Endothelial cell of umbilical vein (primary cell): ENCODE measurements at regions not wholly inside any gene's neighbourhood (a gene's known extent, or its start where the extent isn't known, plus 50 kb on each side); places are given as distances from the start of the nearest gene placed in this dataset.

Experiments
- BruUV-seq: library from RNA; stranded (reverse); fragments of 400-500 nt; replicated peaks from 2 replicates; lab custom pipeline; 2021; lab: Mats Ljungman, UMichigan
- CTCF ChIA-PET: fragments of 300-600, 350-600 bp; sonication (Branson Sonifier 250); formaldehyde crosslinking; loops from one replicate; lab custom pipeline; 2021; ENCODE audit warnings: antibody characterized with exemption, inconsistent platforms; lab: Charles Lee
- POLR2A ChIA-PET: fragments of 300-600, 350-600 bp; sonication (Branson Sonifier 250); formaldehyde crosslinking; loops from one replicate; lab custom pipeline; 2021; ENCODE audit warnings: antibody characterized with exemption, inconsistent platforms; lab: Charles Lee
- DNase-seq: peaks from one replicate; pipeline ENCODE4 v3.0.0-alpha.2; 2011; ENCODE audit warnings: low read depth, low spot score
- FAIRE-seq: peaks from 2 replicates; lab custom pipeline; 2011; peaks lifted over from hg19 to GRCh38; lab: Jason Lieb, UNC
- H2AFZ ChIP-seq: 2 replicates; pipeline ENCODE4 v1.6.0; 2012; ENCODE audit warnings: low read depth, low read length, control low read depth, inconsistent platforms
- H3K27ac ChIP-seq: 2 replicates; pipeline ENCODE4 v1.5.1; 2011; ENCODE audit warnings: low read depth, mild to moderate bottlenecking, control low read depth, low read length, moderate library complexity; ENCODE audit not compliant: insufficient read depth
- H3K27me3 ChIP-seq, 2 experiments: 2 replicates each; pipeline versions ENCODE4 v1.6.0 to v1.6.1; 2011; ENCODE audit warnings: low read length in 2 of 2, mixed read lengths in 1 of 2; ENCODE audit not compliant: control insufficient read depth in 2 of 2, insufficient read depth in 2 of 2
- H3K36me3 ChIP-seq, 2 experiments: 2 replicates in 1 of 2; 3 replicates in 1 of 2; pipeline ENCODE4 v1.5.1; 2011; ENCODE audit warnings: low read length in 2 of 2, mild to moderate bottlenecking in 1 of 2, moderate library complexity in 1 of 2; ENCODE audit not compliant: control insufficient read depth in 2 of 2, insufficient read depth in 2 of 2; ENCODE audit errors: extremely low read depth in 1 of 2
- H3K4me1 ChIP-seq: 3 replicates; pipeline ENCODE4 v1.5.1; 2011; ENCODE audit warnings: mild to moderate bottlenecking, low read length; ENCODE audit not compliant: control insufficient read depth, insufficient read depth; ENCODE audit errors: extremely low read depth
- H3K4me2 ChIP-seq: 2 replicates; pipeline ENCODE4 v1.6.1; 2011; ENCODE audit warnings: low read length, control low read depth, mixed read lengths; ENCODE audit not compliant: insufficient read depth
- H3K4me3 ChIP-seq, 3 experiments: fragments of 200-600 bp in 1 of 3; sonication (generic), shearing (Covaris generic) in 1 of 3; replicated peaks in 1 of 3; 2 replicates each; pipeline ENCODE4 v1.5.1; 2011 to 2016; ENCODE audit warnings: control low read depth in 3 of 3, low read length in 3 of 3, mild to moderate bottlenecking in 2 of 3, inconsistent platforms in 1 of 3, low read depth in 1 of 3, moderate library complexity in 1 of 3; ENCODE audit not compliant: insufficient read depth in 1 of 3
- H3K79me2 ChIP-seq: 2 replicates; pipeline ENCODE4 v1.6.0; 2012; ENCODE audit warnings: low read length, inconsistent platforms; ENCODE audit not compliant: control insufficient read depth, insufficient read depth
- H3K9ac ChIP-seq: replicated peaks from 2 replicates; pipeline ENCODE3; 2011; ENCODE audit warnings: low read length, control low read depth; ENCODE audit not compliant: insufficient read depth; ENCODE audit errors: extremely low read depth
- H3K9me1 ChIP-seq: replicated peaks from 3 replicates; pipeline ENCODE4 v1.6.0; 2011; ENCODE audit warnings: mild to moderate bottlenecking, low read length; ENCODE audit not compliant: control insufficient read depth, insufficient read depth; ENCODE audit errors: extremely low read depth
- H3K9me3 ChIP-seq: replicated peaks from 2 replicates; pipeline ENCODE4 v1.5.1; 2012; ENCODE audit warnings: low read length, inconsistent platforms; ENCODE audit not compliant: control insufficient read depth, insufficient read depth
- H4K20me1 ChIP-seq: replicated peaks from 2 replicates; pipeline ENCODE3; 2011; ENCODE audit warnings: mild to moderate bottlenecking, low read length; ENCODE audit not compliant: control insufficient read depth, insufficient read depth; ENCODE audit errors: extremely low read depth
- CTCF ChIP-seq, 2 donors: IDR thresholded peaks; 1 replicate in 1 of 2; 2 replicates in 1 of 2; pipeline ENCODE4 v1.5.1; 2011; ENCODE audit warnings: low read length in 2 of 2, mild to moderate bottlenecking in 2 of 2, moderate library complexity in 2 of 2, control low read depth in 1 of 2, inconsistent platforms in 1 of 2, low read depth in 1 of 2; ENCODE audit not compliant: insufficient read depth in 1 of 2; ENCODE audit errors: extremely low read depth in 1 of 2
- EZH2 ChIP-seq: IDR thresholded peaks from 2 replicates; pipeline ENCODE4 v1.6.1; 2012; ENCODE audit warnings: borderline replicate concordance, low read depth, mild to moderate bottlenecking, moderate library complexity, low read length, inconsistent platforms; ENCODE audit not compliant: severe bottlenecking
- FOS ChIP-seq: IDR thresholded peaks from 2 replicates; pipeline ENCODE4 v1.6.1; 2011; ENCODE audit warnings: mild to moderate bottlenecking, low read length, moderate library complexity, borderline replicate concordance; ENCODE audit not compliant: insufficient read depth
- GATA2 ChIP-seq: IDR thresholded peaks from 2 replicates; pipeline ENCODE4 v1.7.0; 2011; ENCODE audit warnings: low read depth, mild to moderate bottlenecking, moderate library complexity, mixed read lengths, low read length; ENCODE audit not compliant: insufficient read length, insufficient read depth
- JUN ChIP-seq: IDR thresholded peaks from 2 replicates; pipeline ENCODE4 v1.6.1; 2011; ENCODE audit warnings: borderline replicate concordance, low read depth; ENCODE audit not compliant: insufficient read length, insufficient read depth
- MYC ChIP-seq: IDR thresholded peaks from one replicate; pipeline ENCODE4 v1.6.1; 2011; ENCODE audit warnings: mild to moderate bottlenecking, low read depth, low read length
- POLR2A ChIP-seq: IDR thresholded peaks from 2 replicates; pipeline ENCODE4 v1.6.1; 2012; ENCODE audit warnings: low read depth, mild to moderate bottlenecking, control low read depth, low read length
- POLR2AphosphoS5 ChIP-seq: IDR thresholded peaks from 2 replicates; pipeline ENCODE4 v1.6.1; 2012; ENCODE audit warnings: low read depth, mild to moderate bottlenecking, control low read depth, low read length, moderate library complexity; ENCODE audit not compliant: insufficient read depth
- dilution Hi-C: fragments of 300-500 bp; cut with MboI; formaldehyde crosslinking; loops from one replicate; pipeline ENCODE4 v1.15.0; 2019; ENCODE audit warnings: low sequenced_read_pairs; ENCODE audit not compliant: extremely low pct_ligation_motif_present
- intact Hi-C: fragments of 100-400 bp; cut with micrococcal nuclease; formaldehyde crosslinking; loops from one replicate; pipeline ENCODE4 v1.10.0; 2022
- TF ChIP-seq, protein P1 (sequence below): IDR thresholded peaks from 2 replicates; pipeline ENCODE4 v1.6.1; 2011; ENCODE audit not compliant: insufficient read depth, insufficient read length

DNA sequence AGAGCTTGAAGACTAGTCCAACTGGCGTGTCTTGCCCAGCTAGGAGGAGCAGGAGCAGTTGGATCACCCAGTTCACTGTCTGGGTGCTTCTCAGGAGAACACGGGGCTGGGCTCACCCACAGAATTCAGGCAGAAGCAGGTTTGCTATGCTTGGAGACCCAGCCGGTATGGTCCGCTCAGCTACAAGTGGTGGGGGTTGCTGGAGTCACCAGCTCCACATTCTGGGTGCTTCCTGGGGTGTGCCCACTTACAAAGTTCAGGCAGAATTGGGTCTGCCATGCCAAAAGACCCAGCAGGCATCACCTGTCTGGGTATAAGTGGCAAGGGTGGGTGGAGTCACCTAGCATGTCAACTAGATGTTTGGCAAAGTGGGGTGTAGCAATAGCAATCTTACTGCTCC is 1061.8 kb downstream of the PCDH19 start:
- H3K4me1 ChIP-seq: no peaks in the 10 kb centered on the region
- CTCF ChIA-PET: no interaction called here
- H3K9me1 ChIP-seq: no peaks in the 10 kb centered on the region
- H3K27me3 ChIP-seq: no peaks in the 10 kb centered on the region
- H3K27ac ChIP-seq: no peak overlapping the region
- intact Hi-C loops: no loop called here
- H3K36me3 ChIP-seq: no peaks in the 10 kb centered on the region
- no peaks in the 10 kb centered on the region for H3K9me3 ChIP-seq
- no peaks in the 10 kb centered on the region for H4K20me1 ChIP-seq
- TF ChIP-seq GATA2: no peak
- no peak for TF ChIP-seq FOS
- TF ChIP-seq POLR2AphosphoS5: no peak
- TF ChIP-seq, protein P1, sequence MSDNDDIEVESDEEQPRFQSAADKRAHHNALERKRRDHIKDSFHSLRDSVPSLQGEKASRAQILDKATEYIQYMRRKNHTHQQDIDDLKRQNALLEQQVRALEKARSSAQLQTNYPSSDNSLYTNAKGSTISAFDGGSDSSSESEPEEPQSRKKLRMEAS: no peak
- TF ChIP-seq JUN: no peak
- TF ChIP-seq POLR2A: no peak
- no peak for TF ChIP-seq CTCF (IDR thresholded peaks at IDR 0.05; ENCODE audit: extremely low read depth in 1 of 2, insufficient read depth in 1 of 2, low read depth in 1 of 2, low read length in 2 of 2)
- TF ChIP-seq MYC: no peak
- TF ChIP-seq EZH2: no peak
- no peak overlapping the region for H3K4me3 ChIP-seq
- no peak overlapping the region for H3K4me2 ChIP-seq
- BruUV-seq: no TSS peak
- POLR2A ChIA-PET: no interaction called here
- no peak overlapping the region for H2AFZ ChIP-seq
- no peak for FAIRE-seq
- H3K9ac ChIP-seq: no peak overlapping the region
- dilution Hi-C loops: no loop called here
- no peak for DNase-seq
- no peaks in the 10 kb centered on the region for H3K79me2 ChIP-seq
